A549 (cell line): ENCODE measurements at regions not wholly inside any gene's neighbourhood (a gene's known extent, or its start where the extent isn't known, plus 50 kb on each side); places are given as distances from the start of the nearest gene placed in this dataset.

ENCODE experiments used
- ATAC-seq, 2 experiments: fragments of 200-7000 bp in 1 of 2; fragments of >200 bp in 1 of 2; cut with Nextera tagmentation in 1 of 2; cut with Tn5 transposase in 1 of 2; 3 replicates each; pipeline versions ENCODE4 v1.8.0 to v1.9.1; 2018 to 2020; ENCODE audit warnings: mild to moderate bottlenecking in 1 of 2, moderate library complexity in 1 of 2
- CTCF ChIA-PET: fragments of 300-600 bp; sonication (Branson Sonifier 250); formaldehyde crosslinking; extraction: SDS; loops from one replicate; lab custom pipeline; 2021; ENCODE audit warnings: antibody characterized with exemption, inconsistent platforms; lab: Yijun Ruan, JAX
- POLR2A ChIA-PET: fragments of 350-600 bp; formaldehyde crosslinking; extraction: SDS; loops from one replicate; lab custom pipeline; 2021; ENCODE audit warnings: antibody characterized with exemption, inconsistent platforms; lab: Yijun Ruan, JAX
- DNase-seq, 2 experiments: peaks; one replicate each; pipeline versions ENCODE4 v3.0.0 to v3.0.0-alpha.2; 2011 to 2016; ENCODE audit warnings: low read depth in 1 of 2, low spot score in 1 of 2
- FAIRE-seq: peaks from 2 replicates; lab custom pipeline; 2011; peaks lifted over from hg19 to GRCh38; lab: Jason Lieb, UNC
- H3K27ac ChIP-seq, 2 experiments: fragments of >200 bp; sonication (Bioruptor Twin); formaldehyde crosslinking; 3 replicates each; pipeline ENCODE4 v1.5.1; 2016 to 2017
- H3K4me1 ChIP-seq: fragments of >200 bp; sonication (Bioruptor Twin); formaldehyde crosslinking; 3 replicates; pipeline ENCODE4 v1.6.1; 2016
- H3K4me2 ChIP-seq: fragments of >200 bp; sonication (Bioruptor Twin); formaldehyde crosslinking; 3 replicates; pipeline ENCODE4 v1.6.1; 2016
- H3K4me3 ChIP-seq: fragments of >200 bp; sonication (Bioruptor Twin); formaldehyde crosslinking; 3 replicates; pipeline ENCODE4 v1.5.1; 2016
- H3K9me3 ChIP-seq: fragments of >200 bp; sonication (Bioruptor Twin); formaldehyde crosslinking; 3 replicates; pipeline ENCODE4 v1.6.1; 2016
- EHMT2 ChIP-seq: fragments of 200-600 bp; sonication (generic); IDR thresholded peaks from 2 replicates; pipeline ENCODE4 v1.6.1; 2016; ENCODE audit warnings: antibody characterized with exemption, low read depth, mild to moderate bottlenecking, moderate library complexity
- ELK1 ChIP-seq: fragments of 150-350 bp; IDR thresholded peaks from 2 replicates; pipeline ENCODE4 v1.6.1; 2014; ENCODE audit warnings: low read depth, mild to moderate bottlenecking, low read length
- HEYL ChIP-seq: fragments of 250-450 bp; sonication (Bioruptor Pico); IDR thresholded peaks from 2 replicates; pipeline ENCODE4 v1.8.0; 2021; ENCODE audit warnings: mild to moderate bottlenecking, moderate library complexity
- HMGXB4 ChIP-seq: fragments of 250-450 bp; sonication (Bioruptor Pico); IDR thresholded peaks from 2 replicates; pipeline ENCODE4 v1.5.0; 2021; ENCODE audit warnings: mild to moderate bottlenecking, moderate library complexity, borderline replicate concordance
- NR3C1 ChIP-seq: fragments of >200 bp; sonication (Bioruptor Twin); formaldehyde crosslinking; IDR thresholded peaks from 3 replicates; pipeline ENCODE4 v1.6.1; 2017
- PHF8 ChIP-seq: fragments of 200-600 bp; sonication (generic); IDR thresholded peaks from 2 replicates; pipeline ENCODE4 v1.6.1; 2016; ENCODE audit warnings: low read depth, mild to moderate bottlenecking, antibody characterized with exemption, moderate library complexity, borderline replicate concordance
- RFX5 ChIP-seq: fragments of 450-650 bp; IDR thresholded peaks from 2 replicates; pipeline ENCODE4 v1.7.1; 2014; ENCODE audit warnings: antibody characterized with exemption, mild to moderate bottlenecking, moderate library complexity
- USF2 ChIP-seq: fragments of 450-650 bp; IDR thresholded peaks from 2 replicates; pipeline ENCODE4 v1.6.1; 2014; ENCODE audit warnings: antibody characterized with exemption
- ZC3H11A ChIP-seq: fragments of 450-650 bp; IDR thresholded peaks from 2 replicates; pipeline ENCODE4 v1.6.1; 2014; ENCODE audit warnings: antibody characterized with exemption, mild to moderate bottlenecking
- WGBS: methylation state at CpG from one replicate; pipeline ENCODE4 v1.1.6; 2017; ENCODE audit errors: missing lambda C conversion rate; 5-methylcytosine and 5-hydroxymethylcytosine counted together
- TF ChIP-seq, protein P1 (sequence below): fragments of >200 bp; sonication (Bioruptor Twin); formaldehyde crosslinking; IDR thresholded peaks from 3 replicates; pipeline ENCODE4 v1.6.1; 2016

GRCh38 chrX:138761380-138761779 is 49.9 kb upstream of the FGF13 start:
- WGBS = 0% methylated on average over 3 of the region's 3 CpGs
- POLR2A ChIA-PET = no interaction called here
- H3K9me3 ChIP-seq = no peaks in the 10 kb centered on the region
- no peak for FAIRE-seq
- TF ChIP-seq USF2 (no peak), ZC3H11A (no peak), RFX5 (no peak), HMGXB4 (CRISPR knock-in tag) (no peak), PHF8 (no peak), EHMT2 (no peak), HEYL (CRISPR knock-in tag) (no peak), NR3C1 (no peak), ELK1 (no peak)
- TF ChIP-seq, protein P1, sequence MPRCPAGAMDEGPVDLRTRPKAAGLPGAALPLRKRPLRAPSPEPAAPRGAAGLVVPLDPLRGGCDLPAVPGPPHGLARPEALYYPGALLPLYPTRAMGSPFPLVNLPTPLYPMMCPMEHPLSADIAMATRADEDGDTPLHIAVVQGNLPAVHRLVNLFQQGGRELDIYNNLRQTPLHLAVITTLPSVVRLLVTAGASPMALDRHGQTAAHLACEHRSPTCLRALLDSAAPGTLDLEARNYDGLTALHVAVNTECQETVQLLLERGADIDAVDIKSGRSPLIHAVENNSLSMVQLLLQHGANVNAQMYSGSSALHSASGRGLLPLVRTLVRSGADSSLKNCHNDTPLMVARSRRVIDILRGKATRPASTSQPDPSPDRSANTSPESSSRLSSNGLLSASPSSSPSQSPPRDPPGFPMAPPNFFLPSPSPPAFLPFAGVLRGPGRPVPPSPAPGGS = no peak
- TF ChIP-seq, all 56 proteins: peak for 0
- ATAC-seq = no peak
- DNase-seq = no peak
- Histone ChIP-seq H3K4me3 (no peak overlapping the region), H3K4me1 (no peaks in the 10 kb centered on the region), H3K27ac (no peak overlapping the region), H3K4me2 (no peak overlapping the region)
- CTCF ChIA-PET = interaction anchor here (1.6 kb wide), 1 partner anchor 12 kb away, joined by 3 read pairs; no protein-coding TSS in a partner anchor
